ENCODE measurements at regions not wholly inside any gene's neighbourhood (a gene's known extent, or its start where the extent isn't known, plus 50 kb on each side); places are given as distances from the start of the nearest gene placed in this dataset.
"Not testable (repeated sequence)": the region's sequence is repeated elsewhere in the genome, so short reads cannot be mapped to it uniquely, and the experiment has no call there.

DNA sequence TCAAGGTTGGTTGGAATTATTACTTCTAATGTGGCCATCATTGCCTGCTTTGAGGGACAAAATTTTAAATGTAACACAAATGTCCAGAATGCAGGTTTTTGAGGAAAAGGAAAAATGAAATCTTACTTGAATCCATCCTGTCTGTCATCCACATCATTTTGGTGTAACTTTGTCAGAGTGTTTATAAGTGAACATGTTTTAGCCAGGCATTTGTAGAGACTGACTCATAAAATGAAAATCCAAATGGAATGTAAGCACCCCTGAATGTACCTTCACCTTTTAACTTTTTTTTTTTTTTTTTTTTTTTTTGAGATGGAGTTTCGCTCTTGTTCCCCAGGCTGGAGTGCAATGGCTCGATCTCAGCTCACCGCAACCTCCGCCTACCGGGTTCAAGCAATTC lies 141.8 kb upstream of the BNIP2 start:
- DNase-seq (ENCODE audit: low spot score): no peak

DNA sequence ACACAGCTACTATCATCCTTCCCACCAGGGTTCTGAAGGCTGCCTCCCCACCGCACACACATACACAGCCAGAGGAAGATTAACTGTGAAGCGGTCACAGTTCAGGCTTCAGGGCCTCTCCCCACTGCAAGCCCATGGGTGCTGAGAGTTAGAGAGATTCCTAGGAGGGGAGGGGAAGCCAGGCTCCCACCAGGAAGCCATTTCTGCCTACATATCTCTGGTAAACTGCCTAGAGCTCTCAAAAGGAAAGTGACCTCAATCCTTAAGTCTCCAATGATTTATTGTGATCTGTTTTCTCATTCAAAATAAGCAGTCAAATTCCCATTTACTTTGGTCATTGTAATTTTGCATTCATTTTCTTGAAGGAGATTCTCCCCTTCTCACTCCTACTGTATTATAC lies 141.0 kb upstream of the BNIP2 start:
- no peak for DNase-seq (ENCODE audit: low spot score)

DNA sequence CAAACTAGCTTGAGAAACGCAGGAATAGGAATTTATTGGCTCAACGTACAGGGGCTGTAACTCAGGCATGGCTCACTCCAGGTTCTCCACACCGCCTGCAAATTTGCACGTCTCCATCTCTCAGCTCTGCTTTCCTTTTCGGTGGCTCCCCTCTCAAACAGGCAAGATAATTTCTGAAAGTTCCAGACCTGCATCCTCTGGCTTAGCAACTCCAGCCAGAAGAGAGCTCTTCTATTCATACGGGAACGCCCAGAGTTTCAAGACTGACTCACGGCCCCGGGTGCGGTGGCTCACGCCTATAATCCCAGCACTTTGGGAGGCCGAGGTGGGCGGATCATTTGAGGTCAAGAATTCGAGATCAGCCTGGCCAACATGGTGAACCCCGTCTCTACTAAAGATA lies 139.7 kb upstream of the BNIP2 start:
- DNase-seq (ENCODE audit: low spot score): no peak

DNA sequence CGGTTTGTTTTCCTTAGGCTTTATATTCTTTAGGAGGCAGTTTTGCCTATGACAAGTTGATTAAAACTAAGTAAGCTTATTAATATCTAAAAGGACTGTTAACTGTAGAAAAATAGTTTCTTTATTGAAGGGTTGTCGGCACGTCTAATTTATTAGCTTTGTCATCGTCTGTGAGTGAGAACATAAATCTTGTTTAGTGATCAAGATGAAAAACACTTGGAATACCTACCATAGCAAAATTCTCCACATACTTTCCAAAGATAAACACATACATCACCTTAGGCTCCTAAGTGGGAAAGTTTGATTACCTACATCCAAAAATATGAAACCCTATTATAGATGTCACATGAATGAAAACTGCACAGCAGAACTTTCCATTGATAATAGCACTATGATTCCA lies 139.1 kb upstream of the BNIP2 start:
- no peak for DNase-seq (ENCODE audit: low spot score)

DNA sequence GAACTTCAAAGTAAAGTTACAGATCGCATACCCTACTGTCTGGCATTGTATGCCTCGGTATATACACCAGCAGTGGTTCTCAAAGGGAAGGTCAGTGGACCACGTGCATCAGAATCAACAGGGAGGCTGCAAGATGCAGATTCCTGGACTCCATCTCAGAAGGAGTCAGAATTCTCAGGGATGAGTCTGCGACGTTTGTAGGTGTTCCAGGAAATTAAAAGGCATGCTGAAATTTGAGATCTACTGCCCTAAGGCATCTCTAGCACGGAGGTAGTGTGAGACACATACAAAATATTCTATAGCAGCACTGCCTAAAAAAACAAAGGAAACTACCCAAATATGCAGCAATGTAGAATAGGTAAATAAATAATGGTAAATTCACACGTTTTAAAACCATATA lies 136.8 kb upstream of the BNIP2 start:
- no peak for DNase-seq (ENCODE audit: low spot score)

DNA sequence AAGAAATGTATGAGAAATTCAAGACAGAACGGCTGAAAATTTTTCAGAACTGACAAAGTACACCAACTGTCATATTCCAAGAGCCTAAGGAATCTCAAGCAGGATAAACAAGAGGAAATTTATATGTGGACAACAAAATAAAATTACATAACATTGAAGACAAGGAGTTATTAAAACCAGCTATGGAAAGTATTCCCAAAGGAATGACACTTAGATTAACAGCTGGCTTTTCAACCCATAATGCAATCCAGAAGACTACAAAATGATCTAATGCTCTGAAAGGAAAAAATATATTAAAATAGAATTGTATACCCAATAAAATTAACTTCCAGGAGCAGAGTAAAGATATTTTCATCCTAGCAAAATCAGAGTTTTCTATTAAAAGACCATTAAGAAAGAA lies 132.2 kb upstream of the BNIP2 start:
- DNase-seq (ENCODE audit: low spot score): no peak

DNA sequence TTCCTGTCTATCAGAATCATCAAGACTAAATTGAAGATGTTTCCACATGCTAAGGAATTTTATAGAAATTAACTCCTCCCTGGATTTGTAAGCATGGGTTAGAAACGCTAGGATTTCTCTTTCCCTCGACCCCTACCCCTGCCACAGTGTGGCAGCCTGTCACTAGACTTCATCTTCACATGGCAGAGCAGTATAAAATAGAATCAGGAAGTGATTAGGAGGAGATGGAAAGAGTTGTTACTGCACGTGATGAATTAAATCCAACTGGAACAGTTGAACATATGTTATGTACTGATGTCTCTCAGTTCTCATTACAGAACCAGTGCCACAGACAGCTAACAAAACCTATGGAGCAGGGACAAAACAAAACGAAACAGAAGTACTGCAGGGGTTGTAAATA lies 130.0 kb upstream of the BNIP2 start:
- DNase-seq (ENCODE audit: low spot score): no peak

DNA sequence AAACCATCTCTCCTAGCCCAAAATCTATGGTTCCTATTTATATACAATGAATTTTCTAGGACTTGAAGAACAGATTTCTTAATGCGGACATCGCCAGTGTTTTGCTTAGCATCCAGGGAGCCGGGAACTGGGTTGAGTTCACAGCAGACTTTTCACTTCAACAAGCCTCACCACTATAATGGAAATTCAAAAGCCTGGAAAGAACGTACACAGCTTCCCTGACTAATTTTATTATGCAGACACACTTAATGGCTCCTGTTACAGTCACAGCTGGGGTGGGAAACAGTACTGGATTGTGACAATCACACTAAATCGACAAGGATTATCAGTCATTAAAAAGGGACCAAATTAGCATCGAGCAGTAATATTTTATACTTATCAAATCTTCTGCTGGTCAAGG lies 129.2 kb upstream of the BNIP2 start:
- DNase-seq (ENCODE audit: low spot score): no peak

DNA sequence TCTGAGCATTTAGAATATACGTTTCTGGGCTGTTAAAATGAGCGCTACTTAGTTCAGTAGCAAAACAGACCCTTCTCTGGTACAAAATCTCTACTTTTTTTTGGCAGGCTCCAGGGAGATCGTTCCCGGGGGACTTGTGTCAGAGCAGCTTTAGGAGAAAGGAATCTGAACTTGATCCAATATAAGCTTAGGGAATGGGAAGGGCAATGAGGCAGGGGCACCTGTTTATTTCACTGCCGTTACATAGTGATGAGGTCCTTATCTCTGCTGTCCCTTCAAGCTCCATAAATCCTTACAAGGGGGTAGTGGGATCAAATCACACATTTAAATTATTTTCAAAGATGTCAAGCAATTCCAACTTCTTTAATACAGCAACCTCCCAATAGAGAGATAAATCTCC lies 128.7 kb upstream of the BNIP2 start:
- no peak for DNase-seq (ENCODE audit: low spot score)

DNA sequence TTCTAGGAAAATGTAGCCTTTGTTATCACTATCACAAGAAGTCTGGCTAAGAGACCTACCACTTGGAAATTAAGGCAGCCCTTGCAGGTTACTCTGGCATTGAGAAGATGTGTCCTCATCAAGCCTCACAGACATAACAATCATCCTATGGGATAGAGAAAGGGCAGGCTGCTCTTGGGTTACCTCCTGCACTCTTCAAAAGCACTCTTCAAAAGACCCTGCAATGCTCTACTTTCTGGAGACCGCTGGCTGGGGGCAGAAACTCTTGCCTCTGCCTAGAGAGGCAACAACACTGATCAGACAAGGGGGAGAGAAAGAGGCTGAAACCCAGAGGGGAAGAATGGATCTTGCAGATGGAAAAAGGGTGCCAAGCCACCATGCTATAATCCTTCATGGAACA lies 127.9 kb upstream of the BNIP2 start:
- no peak for DNase-seq (ENCODE audit: low spot score)

DNA sequence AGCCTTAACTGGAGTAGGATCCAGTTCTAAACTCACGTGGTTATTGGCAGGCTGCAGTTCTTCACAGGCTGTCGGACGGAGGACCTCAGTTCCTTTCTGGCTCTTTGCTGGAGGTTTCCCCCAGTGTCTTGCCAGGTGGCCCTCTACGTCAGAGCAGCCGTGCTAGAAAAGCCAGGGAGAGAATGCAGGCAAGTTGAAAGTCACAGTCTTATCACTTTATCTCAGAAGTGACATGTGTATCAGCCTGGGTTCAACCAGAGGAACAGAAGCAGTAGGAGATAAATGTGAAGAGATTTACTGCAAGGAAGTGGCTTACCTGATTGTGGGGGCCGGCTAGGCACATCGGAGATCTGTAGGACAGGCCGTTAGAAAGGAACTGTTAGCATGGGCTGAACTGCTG lies 125.3 kb upstream of the BNIP2 start:
- DNase-seq (ENCODE audit: low spot score): no peak

DNA sequence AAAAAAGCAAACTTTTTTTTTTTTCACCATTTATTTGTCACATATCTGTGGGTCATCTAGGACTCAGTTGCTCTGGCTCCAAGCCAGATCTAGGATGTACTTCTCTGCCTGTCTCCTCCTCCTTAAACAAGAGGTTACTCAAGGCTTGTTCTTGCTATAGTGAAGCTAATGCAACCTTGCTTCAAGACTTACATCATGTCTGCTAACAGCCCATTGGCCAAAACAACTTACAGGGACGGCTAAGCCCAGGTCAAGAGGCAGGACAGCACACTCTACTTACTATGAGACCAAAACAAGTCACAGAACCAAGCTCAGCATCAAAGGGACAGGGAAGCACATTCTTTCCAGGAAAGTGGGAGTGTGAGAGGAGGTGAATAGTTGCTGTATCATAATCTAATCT lies 123.8 kb upstream of the BNIP2 start:
- no peak for DNase-seq (ENCODE audit: low spot score)

DNA sequence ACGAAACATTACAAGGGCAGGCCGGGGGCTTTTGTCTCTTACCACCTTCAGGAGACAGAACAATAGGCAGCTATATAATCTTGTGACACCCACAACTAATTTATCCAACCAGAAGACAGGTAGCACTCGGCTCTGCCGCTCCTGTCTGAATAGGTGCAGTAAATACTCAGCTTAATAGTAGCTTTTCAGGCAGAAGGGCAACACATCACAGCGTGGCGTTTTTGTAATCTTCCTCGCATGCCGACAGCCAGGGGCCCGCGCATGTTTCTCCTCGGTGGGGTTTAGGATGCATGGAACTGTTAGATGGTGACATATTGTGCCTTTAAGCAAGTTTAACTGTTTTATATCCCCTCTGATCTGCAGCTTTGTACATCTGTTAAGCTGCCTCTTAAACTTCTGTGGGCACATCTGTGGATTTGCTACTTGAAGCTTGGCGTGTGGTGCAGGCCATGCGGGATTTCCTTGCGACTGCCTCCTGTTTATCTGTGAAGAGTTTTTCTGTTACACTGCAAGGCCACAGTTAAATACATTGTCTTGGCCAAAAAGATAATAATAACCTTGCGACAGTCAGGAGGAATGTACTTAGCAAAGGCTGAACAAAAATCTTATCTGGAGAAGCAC lies 123.2 kb upstream of the BNIP2 start:
- DNase-seq (ENCODE audit: low spot score): no peak

DNA sequence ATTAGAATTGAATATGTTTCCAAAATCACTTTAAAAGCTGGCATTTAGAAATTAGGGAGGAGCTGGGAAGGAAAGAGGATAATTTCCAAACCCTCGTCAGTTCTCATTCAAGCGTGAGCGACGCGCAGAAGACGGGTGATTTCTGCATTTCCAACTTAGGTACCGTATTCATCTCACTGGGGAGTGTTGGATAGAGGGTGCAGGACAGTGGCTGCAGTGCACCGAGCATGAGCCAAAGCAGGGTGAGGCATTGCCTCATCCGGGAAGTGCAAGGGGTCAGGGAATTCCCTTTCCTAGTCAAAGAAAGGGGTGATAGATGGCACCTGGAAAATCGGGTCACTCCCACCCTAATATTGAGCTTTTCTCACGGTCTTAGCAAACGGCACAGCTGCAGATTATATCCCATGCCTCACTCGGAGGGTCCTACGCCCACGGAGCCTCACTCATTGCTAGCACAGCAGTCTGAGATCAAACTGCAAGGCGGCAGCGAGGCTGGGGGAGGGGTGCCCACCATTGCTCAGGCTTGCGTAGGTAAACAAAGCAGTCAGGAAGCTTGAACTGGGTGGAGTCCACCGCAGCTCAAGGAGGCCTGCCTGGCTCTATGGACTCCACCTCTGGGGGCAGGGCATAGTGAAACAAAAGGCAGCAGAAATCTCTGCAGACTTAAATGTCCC lies 114.3 kb upstream of the BNIP2 start:
- not testable (repeated sequence) for DNase-seq (ENCODE audit: low spot score)

DNA sequence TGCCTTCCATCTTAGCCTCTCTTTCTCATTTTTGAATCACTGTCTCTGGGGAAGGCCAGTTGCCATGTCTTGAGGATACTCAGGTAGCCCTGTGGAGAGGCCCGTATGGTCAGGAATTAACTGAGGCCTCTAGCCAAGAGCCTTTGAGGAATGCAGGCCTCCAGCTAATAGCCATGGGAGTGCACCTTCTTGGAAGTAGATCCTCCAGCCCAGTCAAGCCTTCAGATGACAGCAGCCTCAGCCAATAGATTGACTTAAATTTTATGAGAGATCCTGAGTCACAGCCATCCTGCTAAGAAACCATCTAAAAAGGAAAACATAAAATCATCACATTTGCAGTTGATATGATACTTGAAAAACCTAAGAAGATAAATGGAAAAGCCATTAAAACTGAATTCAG lies 112.5 kb upstream of the BNIP2 start:
- DNase-seq (ENCODE audit: low spot score): no peak

DNA sequence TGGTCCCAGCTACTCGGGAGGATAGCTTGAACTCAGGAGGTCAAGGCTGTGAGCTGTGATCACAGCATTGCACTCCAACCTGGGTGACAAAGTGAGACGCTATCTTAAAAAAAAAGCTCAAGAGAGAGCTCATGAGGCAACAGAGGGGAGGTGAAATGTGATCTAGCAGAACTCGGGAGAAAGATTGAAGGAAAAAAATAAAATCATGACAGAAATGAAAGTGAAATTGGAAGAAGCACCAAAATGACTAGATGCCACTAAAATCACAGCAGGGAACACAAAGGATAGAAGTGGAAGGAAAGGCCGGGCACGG lies 109.4 kb upstream of the BNIP2 start:
- no peak for DNase-seq (ENCODE audit: low spot score)

DNA sequence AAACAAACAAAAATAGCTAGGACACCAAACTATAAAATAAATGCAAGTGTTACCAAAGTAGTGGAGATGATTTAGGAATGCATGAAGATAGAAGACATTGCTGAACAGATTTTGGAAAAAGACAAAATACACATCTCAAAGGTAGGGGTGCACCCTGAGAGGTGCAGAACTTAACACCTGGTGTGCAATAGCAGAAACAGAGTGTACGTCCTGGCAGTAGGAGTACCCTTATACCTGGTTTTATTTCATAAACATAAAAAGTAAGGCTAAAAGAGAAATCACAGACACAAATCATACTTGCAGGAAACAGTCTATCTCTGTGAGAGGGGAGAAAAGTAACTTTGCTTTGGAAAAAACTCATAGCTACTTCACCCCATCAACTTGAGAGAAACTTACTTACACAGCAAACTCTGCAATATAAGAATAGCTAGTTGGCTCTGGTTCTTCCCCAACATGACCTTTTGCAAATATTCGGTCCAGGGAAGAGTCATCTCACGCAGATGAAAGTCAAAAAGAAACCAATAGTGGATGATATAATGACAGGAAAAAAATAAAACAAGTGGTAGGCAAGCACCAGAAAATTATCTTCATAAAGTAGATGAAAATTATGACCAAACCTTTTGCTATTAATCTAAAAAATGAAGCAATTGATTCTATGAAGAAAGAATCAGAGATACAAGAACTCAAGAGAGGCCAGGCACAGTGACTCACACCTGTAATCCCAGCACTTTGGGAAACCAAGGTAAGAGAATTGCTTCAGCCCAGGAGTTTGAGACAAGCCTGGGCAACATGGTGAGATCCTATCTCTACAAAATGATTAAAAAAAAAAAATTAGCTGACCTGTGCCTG lies 108.9 kb upstream of the BNIP2 start:
- DNase-seq (ENCODE audit: low spot score): no peak

DNA sequence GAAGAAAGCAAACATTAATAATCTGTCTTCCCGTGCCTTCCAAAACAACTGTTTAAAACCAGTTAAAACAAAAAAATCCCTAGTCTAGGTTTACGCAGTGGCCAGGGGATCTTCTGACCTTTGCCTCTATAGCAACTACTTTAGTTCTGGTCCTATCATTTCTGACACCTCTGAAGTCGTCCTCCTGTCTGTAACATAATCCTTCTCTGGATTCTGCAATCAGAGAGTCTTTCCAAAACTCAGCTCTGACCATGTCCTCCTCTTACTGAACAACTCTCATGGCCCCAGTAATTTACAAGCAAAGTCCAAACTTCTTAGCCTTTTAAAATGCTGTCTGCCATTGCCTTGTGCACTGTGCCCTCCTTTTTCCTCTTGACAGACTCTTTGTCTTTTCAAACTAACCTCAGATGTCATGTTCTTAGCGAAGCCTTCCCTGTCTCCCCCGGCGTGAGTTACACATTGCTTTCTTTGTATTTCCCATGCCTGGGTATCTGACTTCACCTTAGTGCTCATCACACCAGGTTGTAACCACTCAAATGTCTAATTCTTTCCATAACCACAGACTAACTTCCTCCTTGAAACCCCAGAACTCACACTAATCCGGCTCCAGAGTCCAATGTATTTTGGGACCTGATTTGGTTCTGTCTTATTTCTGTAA lies 105.2 kb upstream of the BNIP2 start:
- DNase-seq (ENCODE audit: low spot score): no peak

DNA sequence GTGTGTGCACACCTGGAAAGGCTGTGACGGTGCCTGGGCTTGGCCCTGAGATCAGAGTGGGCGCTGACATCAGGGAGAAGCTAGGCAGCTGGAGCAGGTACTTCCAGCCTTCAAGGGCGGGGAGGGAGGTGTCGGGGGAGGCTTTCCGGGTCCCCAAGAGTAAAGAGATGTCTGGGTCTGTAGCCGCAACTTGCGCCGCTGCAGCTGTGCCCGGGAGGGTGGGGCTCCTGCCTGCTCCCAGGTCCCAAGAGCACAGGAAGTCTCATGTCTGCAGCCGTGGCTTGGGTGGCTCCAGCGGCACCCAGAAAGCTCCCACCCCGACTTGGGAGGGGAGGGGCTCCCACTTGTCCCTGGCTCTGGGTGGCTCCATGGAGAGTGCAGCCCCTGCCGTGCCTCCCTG lies 103.2 kb upstream of the BNIP2 start:
- DNase-seq (ENCODE audit: low spot score): no peak

DNA sequence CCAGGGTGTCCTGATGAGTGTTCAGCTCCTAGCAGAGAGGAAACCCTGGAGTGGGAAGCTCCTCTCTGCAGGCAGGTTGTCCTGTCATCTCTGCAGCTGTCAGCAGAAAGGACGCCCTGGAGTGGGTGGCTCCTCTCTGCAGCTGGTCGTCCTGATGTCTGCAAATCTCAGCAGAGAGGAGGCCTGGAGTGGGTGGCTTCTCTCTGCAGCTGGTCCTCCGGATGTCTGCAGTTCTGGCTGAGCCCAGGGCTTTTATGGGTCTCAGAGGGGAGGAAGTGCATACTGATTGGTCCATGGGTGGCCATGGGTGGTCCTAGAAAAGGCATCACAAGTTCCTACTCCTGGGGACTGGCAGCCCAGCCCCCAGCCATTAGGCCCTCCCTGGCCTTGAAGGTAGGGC lies 102.6 kb upstream of the BNIP2 start:
- no peak for DNase-seq (ENCODE audit: low spot score)

DNA sequence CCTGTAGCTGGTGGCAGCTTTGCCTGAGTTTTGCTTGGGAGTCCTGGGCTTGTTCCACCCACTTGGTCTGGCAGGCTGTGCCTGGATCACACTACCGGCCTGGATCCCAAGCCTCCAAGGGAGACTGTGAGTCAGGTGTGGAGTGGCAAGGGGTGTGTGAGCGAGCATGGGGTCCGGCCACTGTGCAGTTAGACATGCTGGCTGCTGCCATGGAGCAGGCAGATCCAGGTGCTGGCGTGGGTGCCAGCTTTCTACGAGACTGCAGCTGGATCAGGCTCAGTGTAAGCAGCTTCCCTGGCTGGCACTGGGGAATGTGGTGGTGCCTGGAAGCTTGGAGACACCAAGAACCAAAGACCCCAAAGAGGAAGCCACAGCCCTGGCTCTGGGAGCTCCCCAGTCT lies 102.0 kb upstream of the BNIP2 start:
- no peak for DNase-seq (ENCODE audit: low spot score)

DNA sequence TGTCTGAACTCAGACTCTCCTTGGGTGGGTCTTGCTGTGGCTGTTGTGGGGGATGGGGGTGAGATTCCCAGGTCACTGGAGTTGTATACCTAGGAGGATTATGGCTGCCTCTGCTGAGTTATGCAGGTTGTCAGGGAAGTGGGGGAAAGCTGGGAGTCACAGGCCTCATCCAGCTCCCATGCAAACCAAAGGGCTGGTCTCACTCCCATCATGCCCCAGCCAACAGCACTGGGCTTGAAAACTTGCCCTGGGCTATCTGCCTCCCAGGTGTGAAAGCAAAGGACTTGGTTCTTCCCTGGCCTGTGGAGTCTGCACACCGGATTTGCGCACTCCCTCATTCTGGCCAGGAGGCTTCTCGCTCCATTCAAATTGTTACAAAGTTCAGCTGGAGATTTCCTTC lies 97.3 kb upstream of the BNIP2 start:
- DNase-seq (ENCODE audit: low spot score): not testable (repeated sequence)

DNA sequence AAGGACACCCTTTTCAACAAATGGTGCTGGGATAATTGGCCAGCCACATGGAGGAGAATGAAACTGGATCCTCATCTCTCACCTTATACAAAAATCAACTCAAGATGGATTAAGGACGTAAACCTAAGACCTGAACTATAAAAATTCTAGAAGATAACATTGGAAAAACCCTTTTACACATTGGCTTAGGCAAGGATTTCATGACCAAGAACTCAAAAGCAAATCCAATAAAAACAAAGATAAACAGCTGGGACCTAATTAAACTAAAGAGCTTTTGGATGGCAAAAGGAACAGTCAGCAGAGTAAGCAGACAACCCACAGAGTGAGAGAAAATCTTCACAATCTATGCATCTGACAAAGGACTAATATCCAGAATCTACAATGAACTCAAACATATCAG lies 96.9 kb upstream of the BNIP2 start:
- DNase-seq (ENCODE audit: low spot score): not testable (repeated sequence)

Data from GM03348 (cell line).